Activated CD8-positive, alpha-beta memory T cell treated with anti-CD3 and anti-CD28 coated beads for 48 hours (primary cell): ENCODE measurements at regions not wholly inside any gene's neighbourhood (a gene's known extent, or its start where the extent isn't known, plus 50 kb on each side); places are given as distances from the start of the nearest gene placed in this dataset.

Experiments
- DNase-seq, 3 experiments: peaks; one replicate each; pipeline ENCODE4 v3.0.0-alpha.2; 2020; ENCODE audit warnings: low read depth in 2 of 3, low spot score in 2 of 3

- no peak for DNase-seq
Measured at GRCh38 chr2:16162491-16163040, 222.2 kb downstream of the MYCN start.

- DNase-seq = no peak
Measured at GRCh38 chr2:16161768-16162490, 221.6 kb downstream of the MYCN start.

- no peak for DNase-seq
Measured at GRCh38 chr2:16161085-16161565, 220.8 kb downstream of the MYCN start.

- no peak for DNase-seq
Measured at GRCh38 chr2:16160281-16161084, 220.1 kb downstream of the MYCN start.

GRCh38 chr2:16156411-16156810 lies 216.1 kb downstream of the MYCN start:
- no peak for DNase-seq

- no peak for DNase-seq
Measured at GRCh38 chr2:16155766-16156165, 215.4 kb downstream of the MYCN start.

GRCh38 chr2:16155366-16155765 lies 215.0 kb downstream of the MYCN start:
- DNase-seq = no peak

GRCh38 chr2:16154501-16155280 lies 214.3 kb downstream of the MYCN start:
- DNase-seq = no peak

- no peak for DNase-seq
Measured at GRCh38 chr2:16154061-16154460, 213.7 kb downstream of the MYCN start.

- DNase-seq = no peak
Measured at GRCh38 chr2:16153754-16154035, 213.3 kb downstream of the MYCN start.

- no peak for DNase-seq
Measured at GRCh38 chr2:16152928-16153753, 212.8 kb downstream of the MYCN start.

GRCh38 chr2:16152071-16152927 lies 211.9 kb downstream of the MYCN start:
- DNase-seq = no peak

GRCh38 chr2:16151651-16152050 lies 211.3 kb downstream of the MYCN start:
- DNase-seq = no peak

GRCh38 chr2:16151281-16151570 lies 210.9 kb downstream of the MYCN start:
- no peak for DNase-seq

- no peak for DNase-seq
Measured at GRCh38 chr2:16150456-16151280, 210.3 kb downstream of the MYCN start.

- no peak for DNase-seq
Measured at GRCh38 chr2:16149349-16150243, 209.2 kb downstream of the MYCN start.

- DNase-seq = no peak
Measured at GRCh38 chr2:16148632-16149348, 208.4 kb downstream of the MYCN start.
